SH-SY5Y (cell line): ENCODE measurements at regions not wholly inside any gene's neighbourhood (a gene's known extent, or its start where the extent isn't known, plus 50 kb on each side); places are given as distances from the start of the nearest gene placed in this dataset.

Experiments used
- GATA2 ChIP-seq: IDR thresholded peaks from 2 replicates; pipeline ENCODE4 v1.6.1; 2011; ENCODE audit warnings: mild to moderate bottlenecking, low read depth, low read length
- GATA3 ChIP-seq: IDR thresholded peaks from 2 replicates; pipeline ENCODE4 v1.6.1; 2011; ENCODE audit warnings: low read depth, mild to moderate bottlenecking, low read length, moderate library complexity

- TF ChIP-seq GATA2: no peak
- no peak for TF ChIP-seq GATA3
These were observed 805.3 kb upstream of the SOX9 start for GRCh38 chr17:71315568-71315967.
